ENCODE measurements at regions not wholly inside any gene's neighbourhood (a gene's known extent, or its start where the extent isn't known, plus 50 kb on each side); places are given as distances from the start of the nearest gene placed in this dataset.

DNA sequence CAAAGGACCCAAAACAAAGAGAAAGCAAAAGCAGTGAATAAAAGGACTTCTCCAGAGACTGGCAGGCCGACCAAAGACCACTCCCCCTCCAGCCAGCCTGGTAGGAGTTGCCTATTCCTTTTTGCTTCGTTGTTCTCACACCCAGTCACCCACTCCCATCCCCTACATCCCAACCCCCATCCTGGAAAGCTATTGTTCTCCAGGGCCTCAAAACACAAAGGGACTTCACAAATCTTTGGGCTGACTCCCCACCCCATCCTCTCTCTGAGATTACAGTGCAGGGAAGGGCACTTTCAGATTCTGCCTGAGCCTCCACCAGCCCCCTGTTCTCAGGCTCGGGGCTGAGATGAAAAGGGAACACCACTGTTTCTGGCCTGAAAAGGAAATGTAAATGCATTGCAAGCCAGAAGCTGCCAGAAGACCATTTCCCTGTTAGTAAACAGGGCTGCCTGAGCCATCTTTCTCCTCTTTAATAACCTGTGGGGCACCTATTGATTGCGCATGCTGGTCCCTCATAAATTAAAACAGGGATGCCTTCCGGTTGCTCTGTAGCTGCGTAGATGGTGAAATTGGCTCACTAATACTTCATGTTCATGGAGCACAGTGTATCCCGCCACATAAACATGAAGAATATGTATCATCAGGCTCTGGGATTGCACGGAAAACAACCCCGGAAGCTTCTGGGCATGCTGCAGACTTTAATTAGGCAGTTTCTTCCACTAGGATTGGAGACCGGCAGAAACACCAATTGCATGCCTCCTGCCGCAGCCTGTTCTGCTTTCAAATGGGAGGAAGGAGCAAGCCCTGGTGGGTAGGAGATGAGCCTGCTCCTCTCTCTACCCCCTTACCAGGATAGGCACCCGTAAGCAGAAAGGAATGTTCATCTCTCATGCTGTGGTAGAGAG lies 130.3 kb upstream of the FUT8 start:
- DNase-seq (ENCODE audit: low spot score), result peak; percentile 95

GRCh38 chr14:65282896-65283253 lies 129.7 kb upstream of the FUT8 start:
- DNase-seq (ENCODE audit: low spot score), result no peak

GRCh38 chr14:65286443-65286842 lies 126.1 kb upstream of the FUT8 start:
- no peak for DNase-seq (ENCODE audit: low spot score)

GRCh38 chr14:65287264-65288131 lies 125.0 kb upstream of the FUT8 start:
- DNase-seq (ENCODE audit: low spot score), result no peak

DNA sequence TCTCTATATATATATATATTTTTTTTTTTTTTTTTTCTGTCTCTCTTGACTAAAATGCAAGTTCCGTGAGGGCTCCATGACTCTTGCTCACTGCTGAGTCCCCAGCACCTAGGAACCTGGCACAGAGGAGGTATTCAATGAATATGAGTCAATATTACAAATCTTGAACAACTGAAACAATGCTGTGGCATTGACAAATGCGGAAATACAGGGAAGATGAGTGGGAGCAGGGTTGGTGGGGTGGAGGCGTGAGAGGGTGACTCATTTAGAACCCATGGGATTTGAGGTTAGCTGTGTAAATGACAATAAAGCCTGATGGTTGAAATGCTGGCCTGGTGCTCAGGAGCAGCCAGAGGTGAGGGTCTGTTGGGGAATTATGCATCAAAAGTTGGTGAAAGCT lies 121.7 kb upstream of the FUT8 start:
- no peak for DNase-seq (ENCODE audit: low spot score)

DNA sequence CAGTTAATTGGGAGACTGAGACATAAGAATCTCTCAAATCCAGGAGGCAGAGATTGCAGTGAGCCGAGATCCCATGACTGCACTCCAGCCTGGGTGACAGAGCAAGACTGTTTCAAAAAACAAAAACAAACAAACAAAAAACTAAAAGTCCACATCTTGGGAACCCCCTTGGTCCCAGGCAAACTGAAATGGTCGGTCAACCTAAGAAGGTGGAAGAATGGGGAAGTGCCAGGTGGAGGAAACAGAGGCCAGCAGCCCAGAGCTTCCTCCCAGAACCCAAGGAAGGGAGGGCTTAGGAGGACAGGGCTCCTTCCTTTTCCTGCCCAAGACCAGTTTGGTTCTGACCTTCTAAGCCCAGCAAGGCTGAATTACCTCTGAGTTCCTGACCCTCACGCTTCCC lies 121.0 kb upstream of the FUT8 start:
- DNase-seq (ENCODE audit: low spot score), result no peak

DNA sequence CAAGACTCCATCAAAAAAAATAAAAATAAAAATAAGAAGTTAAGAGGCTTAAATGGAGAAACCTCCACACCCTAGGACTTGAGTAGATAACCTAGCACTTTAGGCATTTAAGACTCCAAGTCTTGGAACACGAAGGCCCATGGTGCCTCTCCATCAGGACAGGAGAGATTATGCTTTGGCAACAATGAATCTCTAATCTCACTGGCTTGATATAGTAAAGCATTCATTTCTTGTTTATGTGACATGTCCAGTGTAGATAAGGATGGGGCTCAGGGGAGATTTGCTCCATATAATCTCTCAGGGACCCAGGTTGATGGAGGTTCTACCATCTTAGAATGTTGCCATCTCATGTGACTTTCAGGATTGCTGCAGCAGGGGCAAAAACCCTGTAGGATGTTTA lies 117.7 kb upstream of the FUT8 start:
- DNase-seq (ENCODE audit: low spot score), result no peak

- no peak for DNase-seq (ENCODE audit: low spot score)
Observed at GRCh38 chr14:65296402-65296801, 116.1 kb upstream of the FUT8 start.

DNA sequence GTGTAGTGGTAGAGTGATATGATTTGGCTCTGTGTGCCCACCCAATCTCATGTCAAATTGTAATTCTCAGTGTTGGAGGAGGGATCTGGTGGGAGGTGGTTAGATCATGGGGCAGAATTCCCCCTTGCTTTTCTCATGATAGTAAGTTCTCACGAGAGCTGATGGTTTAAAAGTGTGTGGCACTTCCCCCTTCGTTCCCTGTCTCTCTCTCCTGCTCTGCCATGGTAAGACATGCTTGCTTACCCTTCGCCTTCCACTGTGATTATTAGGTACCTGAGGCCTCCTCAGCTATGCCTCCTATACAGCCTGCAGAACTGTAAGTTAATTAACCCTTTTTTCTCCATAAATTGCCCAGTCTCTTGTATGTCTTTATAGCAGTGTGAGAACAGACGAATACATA lies 115.7 kb upstream of the FUT8 start:
- no peak for DNase-seq (ENCODE audit: low spot score)

GRCh38 chr14:65297744-65298143 lies 114.8 kb upstream of the FUT8 start:
- DNase-seq (ENCODE audit: low spot score), result no peak

- no peak for DNase-seq (ENCODE audit: low spot score)
Observed at GRCh38 chr14:65299826-65300225, 112.7 kb upstream of the FUT8 start.

- no peak for DNase-seq (ENCODE audit: low spot score)
Observed at GRCh38 chr14:65301862-65302539, 110.5 kb upstream of the FUT8 start.

- no peak for DNase-seq (ENCODE audit: low spot score)
Observed at GRCh38 chr14:65302571-65303189, 109.8 kb upstream of the FUT8 start.

GRCh38 chr14:65303190-65303898 lies 109.2 kb upstream of the FUT8 start:
- DNase-seq (ENCODE audit: low spot score), result no peak

- DNase-seq (ENCODE audit: low spot score), result no peak
Observed at GRCh38 chr14:65303899-65304222, 108.7 kb upstream of the FUT8 start.

- no peak for DNase-seq (ENCODE audit: low spot score)
Observed at GRCh38 chr14:65304239-65304638, 108.3 kb upstream of the FUT8 start.

- DNase-seq (ENCODE audit: low spot score), result no peak
Observed at GRCh38 chr14:65304963-65305362, 107.6 kb upstream of the FUT8 start.

DNA sequence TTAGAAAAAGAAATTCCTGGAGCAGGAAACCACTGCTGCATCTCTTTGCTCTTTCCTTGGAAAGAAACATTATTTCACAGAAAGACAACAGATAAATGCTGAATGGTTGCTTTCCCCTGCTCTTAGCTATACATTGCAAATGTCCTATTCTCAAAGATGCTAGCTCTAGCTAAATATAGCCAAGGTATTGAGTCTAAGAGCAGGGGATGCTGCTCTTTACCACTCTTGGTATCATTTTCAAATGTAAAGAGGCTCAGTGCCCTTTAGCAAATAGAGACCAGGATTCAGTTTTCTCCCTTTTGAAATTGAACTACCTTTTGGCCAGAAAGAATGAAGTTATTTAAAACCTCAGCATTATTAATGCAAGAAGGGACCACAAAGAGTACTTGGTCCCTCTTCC lies 104.0 kb upstream of the FUT8 start:
- DNase-seq (ENCODE audit: low spot score), result no peak

- no peak for DNase-seq (ENCODE audit: low spot score)
Observed at GRCh38 chr14:65310568-65310967, 102.0 kb upstream of the FUT8 start.

- DNase-seq (ENCODE audit: low spot score), result no peak
Observed at GRCh38 chr14:65312859-65313258, 99.7 kb upstream of the FUT8 start.

DNA sequence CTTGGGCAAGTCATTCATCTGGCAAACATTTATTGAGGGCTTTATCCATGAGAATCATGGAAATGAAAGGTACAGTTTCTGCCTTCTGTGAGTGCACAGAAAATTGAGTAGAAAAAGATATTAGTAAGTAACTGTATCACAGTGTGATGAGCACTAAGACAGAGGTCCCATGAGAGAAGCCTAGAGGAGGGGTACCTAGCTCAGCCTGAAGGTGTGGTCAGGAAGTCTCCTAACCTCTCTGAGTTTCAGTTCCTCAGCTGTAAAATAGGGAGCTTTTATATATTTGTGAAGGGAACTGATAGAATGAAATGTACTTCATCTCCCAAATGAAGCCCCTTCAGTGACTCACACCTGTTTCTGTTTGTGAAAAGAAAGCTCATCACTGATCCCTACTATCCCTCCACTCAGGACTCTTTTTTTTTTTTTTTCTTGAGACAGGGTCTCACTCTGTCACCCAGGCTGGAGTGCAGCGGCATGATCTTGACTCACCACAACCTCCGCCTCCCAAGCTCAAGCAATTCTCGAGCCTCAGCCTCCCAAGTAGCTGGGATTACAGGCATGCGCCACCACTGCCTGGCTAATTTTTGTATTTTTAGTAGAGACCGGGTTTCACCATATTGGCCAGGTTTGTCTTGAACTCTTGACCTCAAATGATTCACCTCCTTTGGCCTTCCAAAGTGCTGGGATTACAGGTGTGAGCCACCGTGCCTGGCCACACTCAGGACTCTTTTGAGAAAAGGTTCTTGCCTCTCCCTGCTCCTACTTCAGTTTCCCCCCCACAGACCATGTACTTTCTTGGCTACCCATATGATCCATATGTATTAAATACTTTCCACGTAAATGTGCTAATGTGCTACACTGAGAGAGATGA lies 93.7 kb upstream of the FUT8 start:
- DNase-seq (ENCODE audit: low spot score), result no peak

All from Ammon's horn (tissue), 1 donor.